HG03469 (cell line): ENCODE measurements at regions not wholly inside any gene's neighbourhood (a gene's known extent, or its start where the extent isn't known, plus 50 kb on each side); places are given as distances from the start of the nearest gene placed in this dataset.

ENCODE experiments used
- ATAC-seq: cut with Tn5 transposase; IDR thresholded peaks from one replicate; pipeline ENCODE4 v1.9.1; 2021; ENCODE audit warnings: mild to moderate bottlenecking, moderate library complexity, moderate number of reproducible peaks; ENCODE audit not compliant: unreplicated experiment

- no peak for ATAC-seq
Measured at GRCh38 chr3:194832346-194833104, 146.8 kb downstream of the FAM43A start.

DNA sequence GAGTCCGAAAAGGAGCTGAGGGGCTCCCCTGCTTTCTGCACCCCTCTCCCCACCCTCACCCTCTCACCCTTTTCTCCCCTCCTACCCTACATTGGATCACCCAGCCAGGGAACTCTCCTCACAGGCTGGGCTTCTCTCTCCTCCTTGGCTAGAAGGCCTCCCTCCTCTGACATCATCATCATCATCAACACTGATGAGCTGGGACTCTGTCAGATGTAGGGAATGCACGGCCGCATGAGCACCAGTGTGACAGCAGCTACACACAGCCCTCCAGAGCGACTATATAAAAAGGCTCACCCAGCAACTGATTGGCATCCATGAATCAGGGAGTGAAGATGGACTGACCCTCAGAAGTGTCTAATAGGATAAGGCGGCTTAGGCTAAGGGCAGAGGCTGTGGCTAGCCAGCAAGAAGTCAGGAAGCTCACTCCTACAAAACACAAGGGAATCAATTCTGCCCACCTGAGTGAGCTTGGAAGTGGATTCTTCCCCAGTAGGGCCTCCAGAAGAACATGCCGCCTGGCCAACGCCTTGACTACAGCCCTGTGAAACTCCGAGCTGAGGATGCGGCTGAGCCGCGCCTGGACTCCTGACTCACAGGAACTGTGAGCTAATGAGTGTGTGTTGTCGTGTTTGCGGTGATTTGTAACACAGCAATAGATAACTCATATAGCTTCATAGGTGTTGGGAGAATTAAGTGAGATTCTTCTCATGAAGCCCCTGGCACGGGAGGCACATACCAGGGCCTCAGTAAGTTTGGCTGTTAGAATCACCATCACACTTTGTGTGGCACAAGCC, 147.6 kb downstream of the FAM43A start:
- no peak for ATAC-seq

- no peak for ATAC-seq
Measured at GRCh38 chr3:194836661-194837060, 151.0 kb downstream of the FAM43A start.

DNA sequence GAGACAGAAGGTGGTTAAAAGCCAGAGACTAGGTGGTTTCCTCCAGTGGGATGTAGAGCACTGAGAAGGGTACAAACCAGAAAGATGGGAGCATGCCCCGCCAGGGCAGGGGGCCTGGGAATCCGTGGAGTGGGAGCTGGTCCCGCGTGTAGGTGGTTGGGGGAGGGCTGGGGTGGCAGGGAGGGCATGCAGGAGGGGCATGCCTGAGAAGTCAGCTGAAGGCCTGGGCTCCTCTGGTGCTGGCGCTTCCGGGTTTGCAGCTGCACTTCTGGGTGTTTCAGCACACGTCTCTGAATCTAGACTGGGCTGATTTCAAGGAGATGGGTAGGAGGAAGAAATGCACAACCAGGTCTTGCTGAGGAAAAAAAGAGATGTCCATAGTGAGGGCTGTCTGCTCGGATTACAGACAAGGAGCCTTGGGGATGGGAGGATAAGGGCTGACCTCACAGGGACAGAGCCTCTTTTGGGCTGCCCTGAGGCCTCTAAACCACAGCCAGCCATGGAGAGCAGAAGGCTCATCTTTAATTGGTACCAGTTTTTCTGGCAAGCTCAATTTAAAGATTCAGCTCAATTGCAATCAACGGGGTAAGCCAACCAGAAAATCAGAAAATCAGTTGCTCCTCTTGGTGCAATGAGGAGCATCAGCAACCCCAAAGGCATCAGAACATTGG, 151.9 kb downstream of the FAM43A start:
- ATAC-seq, result no peak

DNA sequence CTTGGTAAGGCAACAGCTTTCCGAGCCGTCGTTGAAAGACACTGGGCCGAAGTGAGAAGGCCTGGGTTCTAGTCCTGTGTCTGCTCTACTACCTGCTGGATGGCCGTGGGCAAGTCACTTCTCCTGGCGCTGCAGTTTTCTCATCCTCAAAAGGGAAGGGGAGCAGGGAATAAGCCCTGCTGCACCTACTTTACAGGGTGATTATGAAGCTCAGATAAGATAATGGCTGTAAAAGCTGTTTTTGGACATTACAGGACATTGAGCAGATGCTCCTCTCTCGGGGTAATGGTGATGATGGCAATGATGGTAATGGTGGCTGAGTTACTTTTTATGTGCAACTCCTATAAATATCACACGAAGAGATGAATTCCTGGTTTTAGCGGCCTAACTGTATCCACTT, 152.6 kb downstream of the FAM43A start:
- ATAC-seq, result no peak

- ATAC-seq, result no peak
Measured at GRCh38 chr3:194840661-194841514, 155.2 kb downstream of the FAM43A start.

GRCh38 chr3:194841515-194841841, 155.8 kb downstream of the FAM43A start:
- no peak for ATAC-seq

DNA sequence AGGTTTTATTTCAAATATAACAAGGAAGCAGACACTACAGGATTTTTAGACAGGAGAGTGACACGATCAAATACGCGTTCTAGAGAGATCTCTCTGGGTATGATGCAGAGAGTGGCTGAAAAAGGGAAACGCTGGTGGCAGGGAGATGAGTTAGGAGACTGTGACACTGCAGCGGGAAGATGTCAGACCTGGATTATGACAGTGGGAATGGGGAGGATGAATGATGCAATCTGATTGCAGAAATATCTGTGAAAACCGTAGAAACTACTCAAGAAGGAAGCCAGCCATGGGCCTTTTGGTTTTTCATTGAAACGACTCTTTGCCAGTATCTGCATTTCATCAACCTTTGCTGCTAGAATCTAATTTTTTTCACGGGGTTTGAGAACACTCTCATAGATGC, 157.9 kb downstream of the FAM43A start:
- ATAC-seq, result no peak

- ATAC-seq, result no peak
Measured at GRCh38 chr3:194844046-194844445, 158.4 kb downstream of the FAM43A start.

DNA sequence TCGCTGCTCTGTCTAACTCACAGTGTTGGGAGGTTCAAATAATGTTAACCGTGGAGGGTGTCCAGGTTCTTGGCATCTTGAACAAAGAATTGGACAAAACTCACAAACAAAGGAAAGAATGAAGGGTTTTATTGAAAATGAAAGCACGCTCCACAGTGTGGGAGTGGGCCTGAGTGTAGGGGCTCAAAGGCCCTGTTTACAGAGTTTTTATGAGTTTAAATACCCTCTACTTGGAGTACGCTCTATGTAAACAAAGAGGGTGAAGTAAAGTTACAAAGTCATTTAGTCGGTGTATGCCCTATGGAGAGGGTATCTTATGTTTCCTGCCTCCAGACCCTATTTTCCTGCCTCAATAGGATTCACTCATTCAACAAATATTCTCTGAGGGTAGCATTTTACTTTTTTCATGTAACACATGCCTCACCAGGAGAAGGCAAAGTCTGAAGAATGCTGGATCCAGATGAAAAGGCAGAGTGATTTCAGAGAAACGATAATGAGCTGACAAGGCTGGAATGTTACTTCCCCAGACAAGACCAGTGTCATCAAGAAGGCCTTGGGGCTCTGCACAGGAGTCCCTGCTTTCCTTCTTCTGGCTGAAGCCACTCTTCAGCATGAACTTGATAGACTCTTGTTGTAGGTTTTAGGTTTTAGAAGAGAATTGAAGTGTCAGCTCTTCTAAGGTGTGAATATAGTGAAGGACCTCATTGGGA, 163.6 kb downstream of the FAM43A start:
- ATAC-seq, result no peak

DNA sequence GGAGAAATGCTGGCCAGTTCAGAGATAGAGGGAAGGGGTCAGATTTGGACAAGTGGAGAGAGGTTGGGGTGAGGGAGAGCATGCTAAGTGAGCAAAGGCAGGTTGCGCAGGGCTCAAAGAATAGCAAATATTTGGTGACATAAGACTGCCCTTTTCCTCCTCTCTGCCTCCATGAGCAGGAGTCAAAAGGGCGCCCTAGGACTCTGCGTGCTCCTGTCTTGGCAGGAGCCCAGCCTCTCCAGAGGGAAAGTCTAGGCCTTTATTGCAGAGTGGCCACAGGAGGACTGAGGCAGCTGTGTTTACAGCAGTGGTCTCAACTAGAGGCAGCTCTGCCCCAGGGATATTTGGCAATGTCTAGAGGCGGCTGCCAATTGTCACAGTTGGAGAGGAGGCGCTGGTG, 165.6 kb downstream of the FAM43A start:
- no peak for ATAC-seq

DNA sequence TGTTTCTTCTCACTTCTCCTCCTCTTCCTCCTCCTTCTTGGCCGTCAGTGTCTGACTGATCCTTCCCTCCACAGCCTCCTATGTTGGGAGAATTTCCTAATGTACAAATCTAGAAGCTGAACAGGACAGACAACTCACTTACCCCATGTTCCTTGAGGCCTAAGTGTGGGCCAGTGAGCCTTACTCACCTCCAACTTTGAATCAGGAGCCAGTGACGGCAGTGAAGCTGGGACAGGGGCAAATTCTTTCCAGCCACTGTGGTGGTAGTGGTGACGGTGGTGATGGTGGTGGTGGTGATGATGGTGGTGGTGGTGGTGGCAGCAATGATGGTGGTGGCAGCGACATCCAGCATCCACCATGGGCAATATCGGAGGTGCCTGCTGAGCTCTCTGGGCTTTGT, 166.3 kb downstream of the FAM43A start:
- ATAC-seq, result no peak

- ATAC-seq, result no peak
Measured at GRCh38 chr3:194852345-194852744, 166.7 kb downstream of the FAM43A start.

- no peak for ATAC-seq
Measured at GRCh38 chr3:194852831-194853508, 167.3 kb downstream of the FAM43A start.

GRCh38 chr3:194854206-194854605, 168.5 kb downstream of the FAM43A start:
- no peak for ATAC-seq

DNA sequence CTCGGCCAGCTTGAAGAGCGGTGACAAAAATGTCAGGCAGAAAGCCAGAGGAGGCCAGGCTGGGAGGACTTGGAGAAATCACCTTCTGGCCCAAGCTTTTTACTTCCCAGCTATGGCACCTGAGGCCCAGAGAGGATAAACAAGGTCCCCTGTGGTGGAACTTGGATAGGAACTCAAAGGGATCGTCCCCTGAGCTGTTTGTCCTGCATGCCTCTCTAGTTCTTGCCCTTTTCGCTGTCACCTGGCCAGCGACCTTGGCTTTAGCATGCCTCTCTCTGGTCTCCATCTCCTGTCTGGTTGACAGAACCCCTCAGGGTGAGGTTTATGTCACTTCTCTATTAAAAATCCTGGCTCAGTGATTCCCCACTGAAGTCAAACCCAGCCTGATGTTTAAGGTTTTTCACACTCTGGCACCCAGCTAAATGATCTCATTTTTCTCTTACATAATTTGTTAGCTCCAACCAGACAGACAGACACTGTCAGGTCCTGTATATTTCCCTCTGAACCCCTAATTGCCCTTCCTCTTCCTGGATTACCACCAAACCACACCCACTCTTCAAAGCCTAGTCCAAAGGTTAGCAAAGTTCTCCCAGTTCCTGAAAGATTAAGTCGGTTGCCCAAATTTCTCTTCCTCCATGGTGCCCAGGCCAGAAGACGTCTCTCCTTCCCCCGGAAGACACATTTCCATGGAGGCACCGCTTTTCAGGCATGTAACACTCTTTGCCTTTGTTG, 169.1 kb downstream of the FAM43A start:
- no peak for ATAC-seq

GRCh38 chr3:194856296-194856695, 170.6 kb downstream of the FAM43A start:
- ATAC-seq, result no peak

DNA sequence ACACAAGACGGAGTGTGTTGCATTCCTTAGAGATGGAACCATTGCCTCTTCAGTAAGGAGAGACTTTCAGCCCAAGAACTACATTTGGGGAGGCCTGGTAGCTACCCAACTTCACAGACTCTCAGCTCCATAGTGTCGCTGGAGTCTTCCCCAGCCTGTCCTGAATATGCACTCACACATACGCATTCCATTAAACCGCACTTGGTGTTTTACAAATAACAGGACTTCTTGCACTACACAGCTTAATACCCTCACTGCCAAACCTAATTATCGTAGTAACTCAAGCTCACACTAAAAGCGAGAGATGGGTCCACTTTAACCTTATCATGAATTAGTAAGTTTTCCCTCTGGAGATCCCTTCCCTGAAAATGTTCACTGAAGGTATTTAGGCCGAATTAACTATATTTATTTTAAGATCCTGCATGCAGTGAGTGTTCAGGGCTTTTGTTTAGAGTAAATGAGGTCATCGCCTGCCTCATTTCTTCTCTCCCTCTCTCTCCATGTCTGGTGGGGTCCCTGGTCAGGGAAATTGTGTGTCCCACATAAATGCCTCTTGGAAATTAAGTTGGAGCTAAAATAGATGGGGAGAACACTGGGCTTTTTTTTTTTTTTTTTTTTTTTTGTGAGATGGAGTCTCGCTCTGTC, 171.9 kb downstream of the FAM43A start:
- ATAC-seq, result no peak

GRCh38 chr3:194858382-194858781, 172.7 kb downstream of the FAM43A start:
- no peak for ATAC-seq
